K562 (cell line): ENCODE measurements at regions not wholly inside any gene's neighbourhood (a gene's known extent, or its start where the extent isn't known, plus 50 kb on each side); places are given as distances from the start of the nearest gene placed in this dataset.

Experiments used
- CBFA2T3 ChIP-seq: fragments of 450-650 bp; IDR thresholded peaks from 2 replicates; pipeline ENCODE4 v1.6.1; 2017
- FOS ChIP-seq: IDR thresholded peaks from 3 replicates; pipeline ENCODE4 v1.6.1; 2011; ENCODE audit not compliant: insufficient read length; ENCODE audit errors: extremely low read depth
- GATAD2A ChIP-seq: fragments of 450-650 bp; IDR thresholded peaks from 2 replicates; pipeline ENCODE4 v1.6.1; 2017
- HNRNPH1 ChIP-seq: fragments of 200-400 bp; formaldehyde crosslinking; optimal IDR thresholded peaks from 2 replicates; pipeline ENCODE3; 2017; ENCODE audit warnings: low read depth, mild to moderate bottlenecking, low read length, moderate library complexity
- KLF16 ChIP-seq: IDR thresholded peaks from 2 replicates; pipeline ENCODE4 v1.6.1; 2016; ENCODE audit warnings: antibody characterized with exemption
- NCOR1 ChIP-seq: fragments of 450-650 bp; IDR thresholded peaks from 2 replicates; pipeline ENCODE4 v1.6.1; 2016; ENCODE audit warnings: mild to moderate bottlenecking, moderate library complexity
- NFATC3 ChIP-seq: fragments of 450-650 bp; IDR thresholded peaks from 2 replicates; pipeline ENCODE4 v1.6.1; 2017; ENCODE audit warnings: mild to moderate bottlenecking
- PCBP1 ChIP-seq: fragments of 200-400 bp; formaldehyde crosslinking; IDR thresholded peaks from 2 replicates; pipeline ENCODE4 v1.6.1; 2018; ENCODE audit warnings: mild to moderate bottlenecking, low read depth, low read length; ENCODE audit not compliant: poor library complexity, severe bottlenecking
- PHB2 ChIP-seq: fragments of 450-650 bp; IDR thresholded peaks from 2 replicates; pipeline ENCODE4 v1.6.1; 2017; ENCODE audit warnings: low read depth
- RCOR1 ChIP-seq, 2 experiments: IDR thresholded peaks; 2 replicates each; pipeline ENCODE4 v1.6.1; 2012; ENCODE audit warnings: low read depth in 2 of 2, low read length in 2 of 2, borderline replicate concordance in 1 of 2, improper control_type of control experiment in 1 of 2
- SAP30 ChIP-seq: fragments of 200-600 bp; sonication (generic); IDR thresholded peaks from 2 replicates; pipeline ENCODE4 v1.6.1; 2012; ENCODE audit warnings: borderline replicate concordance, low read depth, mild to moderate bottlenecking, moderate library complexity, low read length, control low read depth, inconsistent platforms; ENCODE audit not compliant: insufficient read depth, poor library complexity, severe bottlenecking
- SMARCA4 ChIP-seq: fragments of 450-650 bp; IDR thresholded peaks from 2 replicates; pipeline ENCODE4 v1.6.1; 2016
- TAF9B ChIP-seq: fragments of 450-650 bp; IDR thresholded peaks from 2 replicates; pipeline ENCODE4 v1.6.1; 2018; ENCODE audit warnings: mild to moderate bottlenecking; ENCODE audit not compliant: partially characterized antibody
- TAL1 ChIP-seq: fragments of 450-650 bp; IDR thresholded peaks from 2 replicates; pipeline ENCODE4 v1.6.1; 2016; ENCODE audit warnings: mild to moderate bottlenecking
- TEAD2 ChIP-seq: fragments of 450-650 bp; IDR thresholded peaks from 2 replicates; pipeline ENCODE4 v1.6.1; 2016; ENCODE audit warnings: missing genetic modification characterization, control low read depth, missing compliant biosample characterization
- ZBTB17 ChIP-seq: fragments of 450-650 bp; formaldehyde crosslinking; IDR thresholded peaks from 2 replicates; pipeline ENCODE4 v1.4.0; 2020; ENCODE audit warnings: mild to moderate bottlenecking
- ZNF583 ChIP-seq: fragments of 250-450 bp; sonication (Bioruptor Pico); IDR thresholded peaks from 2 replicates; pipeline ENCODE4 v1.4.0; 2020
- TF ChIP-seq, protein P1 (sequence below): fragments of 450-650 bp; IDR thresholded peaks from 2 replicates; pipeline ENCODE4 v1.6.1; 2016; ENCODE audit warnings: low read depth
- TF ChIP-seq, protein P2 (sequence below), 2 experiments: fragments of 150-350 bp in 1 of 2; IDR thresholded peaks; 2 replicates each; pipeline ENCODE4 v1.6.1; 2012 to 2016; ENCODE audit warnings: low read depth in 2 of 2, low read length in 2 of 2, mild to moderate bottlenecking in 1 of 2, moderate library complexity in 1 of 2

DNA sequence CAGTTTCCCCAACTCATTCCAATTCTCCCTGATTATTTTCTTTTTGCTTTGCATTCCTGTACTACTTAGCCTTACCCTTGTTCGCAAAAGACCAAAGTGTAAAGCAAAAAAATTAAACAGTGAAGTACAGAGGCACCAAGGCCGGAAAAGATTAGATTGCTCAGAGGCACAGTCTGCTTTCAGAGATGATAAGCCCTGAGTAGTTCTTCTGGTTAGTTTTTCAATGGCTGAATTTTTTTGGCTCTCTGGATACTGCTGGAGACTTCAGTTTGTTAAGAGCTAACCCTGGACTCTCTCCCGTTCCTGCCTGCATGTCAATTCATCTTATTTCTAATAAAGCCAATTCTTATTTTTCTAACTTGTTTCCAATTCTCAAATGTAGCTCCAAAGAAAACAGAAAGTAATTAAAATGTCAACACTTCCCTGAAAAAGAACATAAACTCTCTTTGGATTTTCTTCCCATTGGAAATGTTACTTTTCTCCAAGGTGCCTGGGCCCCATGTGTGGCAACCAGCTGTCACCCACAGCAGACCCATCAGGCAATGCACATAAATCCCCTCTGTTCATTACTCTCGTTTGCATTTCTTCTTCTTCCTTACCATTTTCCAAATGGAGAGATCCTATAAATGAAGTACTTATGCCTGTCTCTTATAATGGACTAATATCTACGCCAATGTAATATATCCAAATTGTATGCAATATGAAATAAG is 142.8 kb downstream of the BTG1 start (continued):
- TF ChIP-seq PCBP1 = no peak
- TF ChIP-seq CBFA2T3 = peak; percentile 92
- TF ChIP-seq NFATC3 = peak; percentile 6; the same call in 1 of the 2 replicates
- TF ChIP-seq ZBTB17 = no peak
- peak in 1 of 2 experiments; percentile 49; a peak in 1 of 4 replicates for TF ChIP-seq RCOR1 (IDR thresholded peaks at IDR 0.05; ENCODE audit: borderline replicate concordance in 1 of 2, low read depth in 2 of 2, low read length in 2 of 2)
- TF ChIP-seq, protein P1, sequence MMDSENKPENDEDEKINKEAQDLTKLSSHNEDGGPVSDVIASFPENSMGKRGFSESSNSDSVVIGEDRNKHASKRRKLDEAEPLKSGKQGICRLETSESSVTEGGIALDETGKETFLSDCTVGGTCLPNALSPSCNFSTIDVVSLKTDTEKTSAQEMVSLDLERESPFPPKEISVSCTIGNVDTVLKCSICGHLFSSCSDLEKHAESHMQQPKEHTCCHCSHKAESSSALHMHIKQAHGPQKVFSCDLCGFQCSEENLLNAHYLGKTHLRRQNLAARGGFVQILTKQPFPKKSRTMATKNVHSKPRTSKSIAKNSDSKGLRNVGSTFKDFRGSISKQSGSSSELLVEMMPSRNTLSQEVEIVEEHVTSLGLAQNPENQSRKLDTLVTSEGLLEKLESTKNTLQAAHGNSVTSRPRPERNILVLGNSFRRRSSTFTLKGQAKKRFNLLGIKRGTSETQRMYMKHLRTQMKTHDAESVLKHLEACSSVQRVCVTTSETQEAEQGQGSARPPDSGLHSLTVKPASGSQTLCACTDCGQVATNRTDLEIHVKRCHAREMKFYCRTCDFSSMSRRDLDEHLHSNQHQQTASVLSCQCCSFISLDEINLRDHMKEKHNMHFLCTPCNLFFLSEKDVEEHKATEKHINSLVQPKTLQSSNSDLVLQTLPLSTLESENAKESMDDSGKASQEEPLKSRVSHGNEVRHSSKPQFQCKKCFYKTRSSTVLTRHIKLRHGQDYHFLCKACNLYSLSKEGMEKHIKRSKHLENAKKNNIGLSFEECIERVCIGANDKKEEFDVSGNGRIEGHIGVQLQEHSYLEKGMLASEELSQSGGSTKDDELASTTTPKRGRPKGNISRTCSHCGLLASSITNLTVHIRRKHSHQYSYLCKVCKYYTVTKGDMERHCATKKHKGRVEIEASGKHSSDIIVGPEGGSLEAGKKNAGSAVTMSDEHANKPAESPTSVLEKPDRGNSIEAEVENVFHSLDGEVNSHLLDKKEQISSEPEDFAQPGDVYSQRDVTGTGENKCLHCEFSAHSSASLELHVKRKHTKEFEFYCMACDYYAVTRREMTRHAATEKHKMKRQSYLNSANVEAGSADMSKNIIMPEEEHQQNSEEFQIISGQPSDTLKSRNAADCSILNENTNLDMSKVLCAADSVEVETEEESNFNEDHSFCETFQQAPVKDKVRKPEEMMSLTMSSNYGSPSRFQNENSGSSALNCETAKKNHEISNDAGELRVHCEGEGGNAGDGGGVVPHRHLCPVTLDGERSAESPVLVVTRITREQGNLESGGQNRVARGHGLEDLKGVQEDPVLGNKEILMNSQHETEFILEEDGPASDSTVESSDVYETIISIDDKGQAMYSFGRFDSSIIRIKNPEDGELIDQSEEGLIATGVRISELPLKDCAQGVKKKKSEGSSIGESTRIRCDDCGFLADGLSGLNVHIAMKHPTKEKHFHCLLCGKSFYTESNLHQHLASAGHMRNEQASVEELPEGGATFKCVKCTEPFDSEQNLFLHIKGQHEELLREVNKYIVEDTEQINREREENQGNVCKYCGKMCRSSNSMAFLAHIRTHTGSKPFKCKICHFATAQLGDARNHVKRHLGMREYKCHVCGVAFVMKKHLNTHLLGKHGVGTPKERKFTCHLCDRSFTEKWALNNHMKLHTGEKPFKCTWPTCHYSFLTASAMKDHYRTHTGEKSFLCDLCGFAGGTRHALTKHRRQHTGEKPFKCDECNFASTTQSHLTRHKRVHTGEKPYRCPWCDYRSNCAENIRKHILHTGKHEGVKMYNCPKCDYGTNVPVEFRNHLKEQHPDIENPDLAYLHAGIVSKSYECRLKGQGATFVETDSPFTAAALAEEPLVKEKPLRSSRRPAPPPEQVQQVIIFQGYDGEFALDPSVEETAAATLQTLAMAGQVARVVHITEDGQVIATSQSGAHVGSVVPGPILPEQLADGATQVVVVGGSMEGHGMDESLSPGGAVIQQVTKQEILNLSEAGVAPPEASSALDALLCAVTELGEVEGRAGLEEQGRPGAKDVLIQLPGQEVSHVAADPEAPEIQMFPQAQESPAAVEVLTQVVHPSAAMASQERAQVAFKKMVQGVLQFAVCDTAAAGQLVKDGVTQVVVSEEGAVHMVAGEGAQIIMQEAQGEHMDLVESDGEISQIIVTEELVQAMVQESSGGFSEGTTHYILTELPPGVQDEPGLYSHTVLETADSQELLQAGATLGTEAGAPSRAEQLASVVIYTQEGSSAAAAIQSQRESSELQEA = no peak
- peak; percentile 83 for TF ChIP-seq TAL1
- TF ChIP-seq SMARCA4 = peak; percentile 89
- TF ChIP-seq KLF16 = peak; percentile 67; the same call in 1 of the 2 replicates
- TF ChIP-seq SAP30 = no peak
- TF ChIP-seq TEAD2 (tag) = no peak
- TF ChIP-seq, protein P2, sequence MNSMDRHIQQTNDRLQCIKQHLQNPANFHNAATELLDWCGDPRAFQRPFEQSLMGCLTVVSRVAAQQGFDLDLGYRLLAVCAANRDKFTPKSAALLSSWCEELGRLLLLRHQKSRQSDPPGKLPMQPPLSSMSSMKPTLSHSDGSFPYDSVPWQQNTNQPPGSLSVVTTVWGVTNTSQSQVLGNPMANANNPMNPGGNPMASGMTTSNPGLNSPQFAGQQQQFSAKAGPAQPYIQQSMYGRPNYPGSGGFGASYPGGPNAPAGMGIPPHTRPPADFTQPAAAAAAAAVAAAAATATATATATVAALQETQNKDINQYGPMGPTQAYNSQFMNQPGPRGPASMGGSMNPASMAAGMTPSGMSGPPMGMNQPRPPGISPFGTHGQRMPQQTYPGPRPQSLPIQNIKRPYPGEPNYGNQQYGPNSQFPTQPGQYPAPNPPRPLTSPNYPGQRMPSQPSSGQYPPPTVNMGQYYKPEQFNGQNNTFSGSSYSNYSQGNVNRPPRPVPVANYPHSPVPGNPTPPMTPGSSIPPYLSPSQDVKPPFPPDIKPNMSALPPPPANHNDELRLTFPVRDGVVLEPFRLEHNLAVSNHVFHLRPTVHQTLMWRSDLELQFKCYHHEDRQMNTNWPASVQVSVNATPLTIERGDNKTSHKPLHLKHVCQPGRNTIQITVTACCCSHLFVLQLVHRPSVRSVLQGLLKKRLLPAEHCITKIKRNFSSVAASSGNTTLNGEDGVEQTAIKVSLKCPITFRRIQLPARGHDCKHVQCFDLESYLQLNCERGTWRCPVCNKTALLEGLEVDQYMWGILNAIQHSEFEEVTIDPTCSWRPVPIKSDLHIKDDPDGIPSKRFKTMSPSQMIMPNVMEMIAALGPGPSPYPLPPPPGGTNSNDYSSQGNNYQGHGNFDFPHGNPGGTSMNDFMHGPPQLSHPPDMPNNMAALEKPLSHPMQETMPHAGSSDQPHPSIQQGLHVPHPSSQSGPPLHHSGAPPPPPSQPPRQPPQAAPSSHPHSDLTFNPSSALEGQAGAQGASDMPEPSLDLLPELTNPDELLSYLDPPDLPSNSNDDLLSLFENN (IDR thresholded peaks at IDR 0.05; ENCODE audit: low read depth in 2 of 2, low read length in 2 of 2) = peak in 1 of 2 experiments; percentile 21; a peak in 1 of 4 replicates
- no peak for TF ChIP-seq HNRNPH1
- TF ChIP-seq GATAD2A = peak; percentile 15; the same call in 1 of the 2 replicates
- TF ChIP-seq ZNF583 (CRISPR knock-in tag) = no peak
- TF ChIP-seq TAF9B = no peak
- peak; percentile 43; the same call in 1 of the 2 replicates for TF ChIP-seq PHB2
- no peak for TF ChIP-seq FOS
- peak; percentile 79 for TF ChIP-seq NCOR1
